ENCODE measurements at regions not wholly inside any gene's neighbourhood (a gene's known extent, or its start where the extent isn't known, plus 50 kb on each side); places are given as distances from the start of the nearest gene placed in this dataset.

- DNase-seq (ENCODE audit: low spot score) (no peak), ATAC-seq (ENCODE audit: low read depth) (no peak)
- no peak for TF ChIP-seq CTCF (IDR thresholded peaks at IDR 0.05; ENCODE audit: poor library complexity, severe bottlenecking)
- Histone ChIP-seq H3K27ac (ENCODE audit: poor library complexity, severe bottlenecking) (no peak overlapping the region), H3K36me3 (ENCODE audit: low read depth) (no peaks in the 10 kb centered on the region), H3K9me3 (ENCODE audit: severe bottlenecking) (no peaks in the 10 kb centered on the region), H3K4me1 (ENCODE audit: insufficient read depth, poor library complexity, severe bottlenecking) (no peaks in the 10 kb centered on the region), H3K4me3 (ENCODE audit: severe bottlenecking) (no peak overlapping the region), H3K27me3 (ENCODE audit: insufficient read depth, poor library complexity, severe bottlenecking) (no peaks in the 10 kb centered on the region)
Observed at GRCh38 chr3:25992606-25993005, 202.7 kb downstream of the OXSM start.

GRCh38 chr3:26004172-26004571, 214.3 kb downstream of the OXSM start:
- H3K9me3 ChIP-seq (ENCODE audit: severe bottlenecking), result no peaks in the 10 kb centered on the region
- H3K4me1 ChIP-seq (ENCODE audit: insufficient read depth, poor library complexity, severe bottlenecking), result no peaks in the 10 kb centered on the region
- H3K4me3 ChIP-seq (ENCODE audit: severe bottlenecking), result no peak overlapping the region
- TF ChIP-seq CTCF (IDR thresholded peaks at IDR 0.05; ENCODE audit: poor library complexity, severe bottlenecking), result no peak
- H3K27ac ChIP-seq (ENCODE audit: poor library complexity, severe bottlenecking), result no peak overlapping the region
- H3K27me3 ChIP-seq (ENCODE audit: insufficient read depth, poor library complexity, severe bottlenecking), result no peaks in the 10 kb centered on the region
- no peak for ATAC-seq (ENCODE audit: low read depth)
- no peak for DNase-seq (ENCODE audit: low spot score)
- no peaks in the 10 kb centered on the region for H3K36me3 ChIP-seq (ENCODE audit: low read depth)

GRCh38 chr3:26011276-26011675, 221.4 kb downstream of the OXSM start:
- H3K27ac ChIP-seq (ENCODE audit: poor library complexity, severe bottlenecking), result no peak overlapping the region
- no peaks in the 10 kb centered on the region for H3K9me3 ChIP-seq (ENCODE audit: severe bottlenecking)
- ATAC-seq (ENCODE audit: low read depth), result no peak
- no peaks in the 10 kb centered on the region for H3K27me3 ChIP-seq (ENCODE audit: insufficient read depth, poor library complexity, severe bottlenecking)
- no peak overlapping the region for H3K4me3 ChIP-seq (ENCODE audit: severe bottlenecking)
- H3K4me1 ChIP-seq (ENCODE audit: insufficient read depth, poor library complexity, severe bottlenecking), result no peaks in the 10 kb centered on the region
- no peaks in the 10 kb centered on the region for H3K36me3 ChIP-seq (ENCODE audit: low read depth)
- TF ChIP-seq CTCF (IDR thresholded peaks at IDR 0.05; ENCODE audit: poor library complexity, severe bottlenecking), result no peak
- DNase-seq (ENCODE audit: low spot score), result no peak

- H3K4me1 ChIP-seq (ENCODE audit: insufficient read depth, poor library complexity, severe bottlenecking), result no peaks in the 10 kb centered on the region
- H3K27ac ChIP-seq (ENCODE audit: poor library complexity, severe bottlenecking), result no peak overlapping the region
- no peak for TF ChIP-seq CTCF (IDR thresholded peaks at IDR 0.05; ENCODE audit: poor library complexity, severe bottlenecking)
- no peaks in the 10 kb centered on the region for H3K27me3 ChIP-seq (ENCODE audit: insufficient read depth, poor library complexity, severe bottlenecking)
- ATAC-seq (ENCODE audit: low read depth) (no peak), DNase-seq (ENCODE audit: low spot score) (no peak)
- H3K9me3 ChIP-seq (ENCODE audit: severe bottlenecking), result no peaks in the 10 kb centered on the region
- no peaks in the 10 kb centered on the region for H3K36me3 ChIP-seq (ENCODE audit: low read depth)
- no peak overlapping the region for H3K4me3 ChIP-seq (ENCODE audit: severe bottlenecking)
Observed at GRCh38 chr3:26012241-26012745, 222.4 kb downstream of the OXSM start.

GRCh38 chr3:26015752-26016151, 225.9 kb downstream of the OXSM start:
- no peak for DNase-seq (ENCODE audit: low spot score)

More at GRCh38 chr3:26015752-26016151, 225.9 kb downstream of the OXSM start:
- H3K4me1 ChIP-seq (ENCODE audit: insufficient read depth, poor library complexity, severe bottlenecking), result no peaks in the 10 kb centered on the region
- no peaks in the 10 kb centered on the region for H3K27me3 ChIP-seq (ENCODE audit: insufficient read depth, poor library complexity, severe bottlenecking)
- H3K9me3 ChIP-seq (ENCODE audit: severe bottlenecking), result no peaks in the 10 kb centered on the region
- no peaks in the 10 kb centered on the region for H3K36me3 ChIP-seq (ENCODE audit: low read depth)
- ATAC-seq (ENCODE audit: low read depth), result no peak
- no peak for TF ChIP-seq CTCF (IDR thresholded peaks at IDR 0.05; ENCODE audit: poor library complexity, severe bottlenecking)
- H3K4me3 ChIP-seq (ENCODE audit: severe bottlenecking), result no peak overlapping the region
- H3K27ac ChIP-seq (ENCODE audit: poor library complexity, severe bottlenecking), result no peak overlapping the region
